B cell (primary cell): ENCODE measurements at regions not wholly inside any gene's neighbourhood (a gene's known extent, or its start where the extent isn't known, plus 50 kb on each side); places are given as distances from the start of the nearest gene placed in this dataset.

Experiments
- EZH2 ChIP-seq: IDR thresholded peaks from 2 replicates; pipeline ENCODE4 v1.6.1; 2012; ENCODE audit warnings: borderline replicate concordance, low read depth, mild to moderate bottlenecking, moderate library complexity, low read length; ENCODE audit not compliant: insufficient read depth, poor library complexity, severe bottlenecking
- TF ChIP-seq, protein P1 (sequence below): fragments of 200-600 bp; IDR thresholded peaks from one replicate; pipeline ENCODE4 v1.8.0; 2022; ENCODE audit warnings: antibody characterized with exemption, mild to moderate bottlenecking

GRCh38 chr12:65667932-65668331 is 156.4 kb upstream of the HMGA2 start:
- TF ChIP-seq EZH2 = no peak
- TF ChIP-seq, protein P1, sequence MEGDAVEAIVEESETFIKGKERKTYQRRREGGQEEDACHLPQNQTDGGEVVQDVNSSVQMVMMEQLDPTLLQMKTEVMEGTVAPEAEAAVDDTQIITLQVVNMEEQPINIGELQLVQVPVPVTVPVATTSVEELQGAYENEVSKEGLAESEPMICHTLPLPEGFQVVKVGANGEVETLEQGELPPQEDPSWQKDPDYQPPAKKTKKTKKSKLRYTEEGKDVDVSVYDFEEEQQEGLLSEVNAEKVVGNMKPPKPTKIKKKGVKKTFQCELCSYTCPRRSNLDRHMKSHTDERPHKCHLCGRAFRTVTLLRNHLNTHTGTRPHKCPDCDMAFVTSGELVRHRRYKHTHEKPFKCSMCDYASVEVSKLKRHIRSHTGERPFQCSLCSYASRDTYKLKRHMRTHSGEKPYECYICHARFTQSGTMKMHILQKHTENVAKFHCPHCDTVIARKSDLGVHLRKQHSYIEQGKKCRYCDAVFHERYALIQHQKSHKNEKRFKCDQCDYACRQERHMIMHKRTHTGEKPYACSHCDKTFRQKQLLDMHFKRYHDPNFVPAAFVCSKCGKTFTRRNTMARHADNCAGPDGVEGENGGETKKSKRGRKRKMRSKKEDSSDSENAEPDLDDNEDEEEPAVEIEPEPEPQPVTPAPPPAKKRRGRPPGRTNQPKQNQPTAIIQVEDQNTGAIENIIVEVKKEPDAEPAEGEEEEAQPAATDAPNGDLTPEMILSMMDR = no peak
